HCT116 (cell line): ENCODE measurements at regions not wholly inside any gene's neighbourhood (a gene's known extent, or its start where the extent isn't known, plus 50 kb on each side); places are given as distances from the start of the nearest gene placed in this dataset.

Experiments used
- CBX3 ChIP-seq: IDR thresholded peaks from 2 replicates; pipeline ENCODE4 v1.6.1; 2012; ENCODE audit warnings: low read depth
- EZH2 ChIP-seq: fragments of 200-600 bp; sonication (generic); IDR thresholded peaks from 2 replicates; pipeline ENCODE4 v1.6.1; 2017; ENCODE audit warnings: antibody characterized with exemption, mixed run types
- POLR2A ChIP-seq: IDR thresholded peaks from 2 replicates; pipeline ENCODE4 v1.7.0; 2011; ENCODE audit warnings: borderline replicate concordance; ENCODE audit not compliant: insufficient read depth, insufficient read length; ENCODE audit errors: extremely low read depth
- POLR2AphosphoS5 ChIP-seq: IDR thresholded peaks from 2 replicates; pipeline ENCODE4 v1.6.1; 2011; ENCODE audit warnings: mild to moderate bottlenecking, low read depth, low read length, moderate library complexity
- RAD21 ChIP-seq: IDR thresholded peaks from 2 replicates; pipeline ENCODE4 v1.6.1; 2012; ENCODE audit warnings: low read depth, mild to moderate bottlenecking
- TCF7L2 ChIP-seq: IDR thresholded peaks from 2 replicates; pipeline ENCODE4 v1.7.0; 2011; ENCODE audit warnings: borderline replicate concordance, inconsistent platforms; ENCODE audit not compliant: insufficient read depth, insufficient read length; ENCODE audit errors: extremely low read depth
- ZNF274 ChIP-seq: fragments of 200-500 bp; sonication (Bioruptor generic); IDR thresholded peaks from 2 replicates; pipeline ENCODE4 v1.6.1; 2014; ENCODE audit warnings: mild to moderate bottlenecking, low read depth, low read length, inconsistent platforms
- TF ChIP-seq, protein P1 (sequence below), 3 experiments: fragments of 200-600 bp in 1 of 3; sonication (generic) in 1 of 3; IDR thresholded peaks in 2 of 3; conservative IDR thresholded peaks in 1 of 3; 2 replicates each; pipeline ENCODE4 v1.5.1; 2012 to 2017; ENCODE audit warnings: low read depth in 2 of 3, low read length in 2 of 3, antibody characterized with exemption in 1 of 3, borderline replicate concordance in 1 of 3, control low read depth in 1 of 3, mild to moderate bottlenecking in 1 of 3, mixed read lengths in 1 of 3, mixed run types in 1 of 3, moderate library complexity in 1 of 3; ENCODE audit not compliant: insufficient read depth in 1 of 3
- TF ChIP-seq, protein P2 (sequence below): IDR thresholded peaks from 2 replicates; pipeline ENCODE4 v1.6.1; 2012
- TF ChIP-seq, protein P3 (sequence below): IDR thresholded peaks from 2 replicates; pipeline ENCODE4 v1.6.1; 2012

DNA sequence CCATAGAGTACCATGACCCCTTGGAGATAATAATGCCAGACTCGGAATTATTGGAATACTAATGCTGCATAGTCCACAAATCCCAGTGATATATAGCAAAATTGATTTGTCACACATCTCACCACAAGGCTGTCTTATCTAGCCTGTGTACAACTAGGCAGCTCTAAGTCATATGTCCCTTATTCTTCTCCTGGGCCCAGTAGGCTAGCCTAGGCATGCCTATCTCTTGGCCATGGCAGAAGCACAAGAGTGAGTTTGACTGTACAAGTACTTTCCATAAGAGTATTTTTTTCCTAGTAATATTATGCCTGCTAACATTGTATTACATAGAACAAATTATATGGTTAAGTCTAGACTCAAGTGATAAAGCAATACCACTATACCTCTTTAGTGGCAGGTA is 1122.1 kb upstream of the SEL1L start:
- TF ChIP-seq, protein P1, sequence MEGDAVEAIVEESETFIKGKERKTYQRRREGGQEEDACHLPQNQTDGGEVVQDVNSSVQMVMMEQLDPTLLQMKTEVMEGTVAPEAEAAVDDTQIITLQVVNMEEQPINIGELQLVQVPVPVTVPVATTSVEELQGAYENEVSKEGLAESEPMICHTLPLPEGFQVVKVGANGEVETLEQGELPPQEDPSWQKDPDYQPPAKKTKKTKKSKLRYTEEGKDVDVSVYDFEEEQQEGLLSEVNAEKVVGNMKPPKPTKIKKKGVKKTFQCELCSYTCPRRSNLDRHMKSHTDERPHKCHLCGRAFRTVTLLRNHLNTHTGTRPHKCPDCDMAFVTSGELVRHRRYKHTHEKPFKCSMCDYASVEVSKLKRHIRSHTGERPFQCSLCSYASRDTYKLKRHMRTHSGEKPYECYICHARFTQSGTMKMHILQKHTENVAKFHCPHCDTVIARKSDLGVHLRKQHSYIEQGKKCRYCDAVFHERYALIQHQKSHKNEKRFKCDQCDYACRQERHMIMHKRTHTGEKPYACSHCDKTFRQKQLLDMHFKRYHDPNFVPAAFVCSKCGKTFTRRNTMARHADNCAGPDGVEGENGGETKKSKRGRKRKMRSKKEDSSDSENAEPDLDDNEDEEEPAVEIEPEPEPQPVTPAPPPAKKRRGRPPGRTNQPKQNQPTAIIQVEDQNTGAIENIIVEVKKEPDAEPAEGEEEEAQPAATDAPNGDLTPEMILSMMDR (IDR thresholded peaks at IDR 0.05 in 2 of 3, conservative IDR thresholded peaks at IDR 0.05 in 1 of 3; ENCODE audit: borderline replicate concordance in 1 of 3, insufficient read depth in 1 of 3, low read depth in 2 of 3, low read length in 2 of 3) = no peak
- TF ChIP-seq POLR2A (no peak), RAD21 (no peak), EZH2 (no peak), TCF7L2 (no peak), POLR2AphosphoS5 (no peak), CBX3 (no peak), ZNF274 (no peak)
- TF ChIP-seq, protein P2, sequence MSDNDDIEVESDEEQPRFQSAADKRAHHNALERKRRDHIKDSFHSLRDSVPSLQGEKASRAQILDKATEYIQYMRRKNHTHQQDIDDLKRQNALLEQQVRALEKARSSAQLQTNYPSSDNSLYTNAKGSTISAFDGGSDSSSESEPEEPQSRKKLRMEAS = no peak
- TF ChIP-seq, protein P3, sequence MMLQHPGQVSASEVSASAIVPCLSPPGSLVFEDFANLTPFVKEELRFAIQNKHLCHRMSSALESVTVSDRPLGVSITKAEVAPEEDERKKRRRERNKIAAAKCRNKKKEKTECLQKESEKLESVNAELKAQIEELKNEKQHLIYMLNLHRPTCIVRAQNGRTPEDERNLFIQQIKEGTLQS = no peak
